Transverse colon (tissue), 4 donors: ENCODE measurements at regions not wholly inside any gene's neighbourhood (a gene's known extent, or its start where the extent isn't known, plus 50 kb on each side); places are given as distances from the start of the nearest gene placed in this dataset.

Experiments used
- CTCF ChIP-seq, 5 experiments: fragments of 200-600 bp in 3 of 5; fragments of 450-650 bp in 2 of 5; sonication (generic) in 3 of 5; IDR thresholded peaks; 1 replicate in 2 of 5; 2 replicates in 3 of 5; pipeline ENCODE4 v1.5.1; 2016 to 2017; ENCODE audit warnings: antibody characterized with exemption in 5 of 5, inconsistent platforms in 3 of 5, mild to moderate bottlenecking in 2 of 5, moderate library complexity in 1 of 5
- POLR2A ChIP-seq: fragments of 450-650 bp; IDR thresholded peaks from one replicate; pipeline ENCODE4 v1.6.1; 2016; ENCODE audit warnings: antibody characterized with exemption, mild to moderate bottlenecking, moderate library complexity
- POLR2AphosphoS5 ChIP-seq, 3 donors: sonication (generic); formaldehyde crosslinking; IDR thresholded peaks; one replicate each; pipeline ENCODE4 v1.6.1; 2016; ENCODE audit warnings: antibody characterized with exemption in 3 of 3

- no peak for TF ChIP-seq CTCF (IDR thresholded peaks at IDR 0.05)
- no peak for TF ChIP-seq POLR2AphosphoS5 (IDR thresholded peaks at IDR 0.05)
- no peak for TF ChIP-seq POLR2A
Measured at GRCh38 chr4:176611951-176612350, 180.8 kb downstream of the VEGFC start.
